OCI-LY1 (cell line): ENCODE measurements at regions not wholly inside any gene's neighbourhood (a gene's known extent, or its start where the extent isn't known, plus 50 kb on each side); places are given as distances from the start of the nearest gene placed in this dataset.

Experiments
- EZH2 ChIP-seq: fragments of 200-600 bp; sonication (generic), shearing (Covaris generic); IDR thresholded peaks from 2 replicates; pipeline ENCODE4 v1.8.0; 2017; ENCODE audit warnings: borderline replicate concordance, mixed run types, mild to moderate bottlenecking, antibody characterized with exemption, low read length, moderate library complexity, mixed read lengths
- TF ChIP-seq, protein P1 (sequence below): fragments of 200-600 bp; sonication (generic), shearing (Covaris generic); IDR thresholded peaks from 2 replicates; pipeline ENCODE4 v1.5.1; 2017; ENCODE audit warnings: mild to moderate bottlenecking, antibody characterized with exemption, low read length, moderate library complexity, mixed read lengths

- TF ChIP-seq, protein P1, sequence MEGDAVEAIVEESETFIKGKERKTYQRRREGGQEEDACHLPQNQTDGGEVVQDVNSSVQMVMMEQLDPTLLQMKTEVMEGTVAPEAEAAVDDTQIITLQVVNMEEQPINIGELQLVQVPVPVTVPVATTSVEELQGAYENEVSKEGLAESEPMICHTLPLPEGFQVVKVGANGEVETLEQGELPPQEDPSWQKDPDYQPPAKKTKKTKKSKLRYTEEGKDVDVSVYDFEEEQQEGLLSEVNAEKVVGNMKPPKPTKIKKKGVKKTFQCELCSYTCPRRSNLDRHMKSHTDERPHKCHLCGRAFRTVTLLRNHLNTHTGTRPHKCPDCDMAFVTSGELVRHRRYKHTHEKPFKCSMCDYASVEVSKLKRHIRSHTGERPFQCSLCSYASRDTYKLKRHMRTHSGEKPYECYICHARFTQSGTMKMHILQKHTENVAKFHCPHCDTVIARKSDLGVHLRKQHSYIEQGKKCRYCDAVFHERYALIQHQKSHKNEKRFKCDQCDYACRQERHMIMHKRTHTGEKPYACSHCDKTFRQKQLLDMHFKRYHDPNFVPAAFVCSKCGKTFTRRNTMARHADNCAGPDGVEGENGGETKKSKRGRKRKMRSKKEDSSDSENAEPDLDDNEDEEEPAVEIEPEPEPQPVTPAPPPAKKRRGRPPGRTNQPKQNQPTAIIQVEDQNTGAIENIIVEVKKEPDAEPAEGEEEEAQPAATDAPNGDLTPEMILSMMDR, result no peak
- TF ChIP-seq EZH2, result no peak
These were observed 58.6 kb upstream of the USP25 start for GRCh38 chr21:15671188-15671587.
